ENCODE measurements at regions not wholly inside any gene's neighbourhood (a gene's known extent, or its start where the extent isn't known, plus 50 kb on each side); places are given as distances from the start of the nearest gene placed in this dataset.
A peak's percentile ranks its signal among the peaks of the same experiment; 100 is the strongest.

- FAIRE-seq (no peak), DNase-seq (ENCODE audit: insufficient read length, low spot score) (peak; percentile 67)
Observed at GRCh38 chr13:97109841-97110492, 112.2 kb upstream of the MBNL2 start.

- FAIRE-seq (no peak), DNase-seq (ENCODE audit: insufficient read length, low spot score) (no peak)
Observed at GRCh38 chr13:97110936-97111335, 111.2 kb upstream of the MBNL2 start.

- FAIRE-seq (no peak), DNase-seq (ENCODE audit: insufficient read length, low spot score) (no peak)
Observed at GRCh38 chr13:97111756-97112155, 110.4 kb upstream of the MBNL2 start.

- no peak for FAIRE-seq
Observed at GRCh38 chr13:97112446-97113152, 109.5 kb upstream of the MBNL2 start.

GRCh38 chr13:97113231-97114001, 108.7 kb upstream of the MBNL2 start:
- no peak for DNase-seq (ENCODE audit: insufficient read length, low spot score)
- FAIRE-seq, result no peak

More at GRCh38 chr13:97112446-97113152, 109.5 kb upstream of the MBNL2 start:
- no peak for DNase-seq (ENCODE audit: insufficient read length, low spot score)

GRCh38 chr13:97114651-97115050, 107.5 kb upstream of the MBNL2 start:
- FAIRE-seq (no peak), DNase-seq (ENCODE audit: insufficient read length, low spot score) (no peak)

GRCh38 chr13:97116754-97117153, 105.4 kb upstream of the MBNL2 start:
- no peak for FAIRE-seq
- DNase-seq (ENCODE audit: insufficient read length, low spot score), result no peak

GRCh38 chr13:97117388-97117910, 104.7 kb upstream of the MBNL2 start:
- DNase-seq (ENCODE audit: insufficient read length, low spot score) (no peak), FAIRE-seq (no peak)

GRCh38 chr13:97119943-97120342, 102.2 kb upstream of the MBNL2 start:
- FAIRE-seq, result no peak
- DNase-seq (ENCODE audit: insufficient read length, low spot score), result no peak

- FAIRE-seq (no peak), DNase-seq (ENCODE audit: insufficient read length, low spot score) (no peak)
Observed at GRCh38 chr13:97120346-97120745, 101.8 kb upstream of the MBNL2 start.

GRCh38 chr13:97120976-97121375, 101.2 kb upstream of the MBNL2 start:
- FAIRE-seq, result no peak

GRCh38 chr13:97121894-97122293, 100.2 kb upstream of the MBNL2 start:
- no peak for FAIRE-seq

More at GRCh38 chr13:97120976-97121375, 101.2 kb upstream of the MBNL2 start:
- no peak for DNase-seq (ENCODE audit: insufficient read length, low spot score)

GRCh38 chr13:97122381-97122996, 99.6 kb upstream of the MBNL2 start:
- DNase-seq (ENCODE audit: insufficient read length, low spot score) (no peak), FAIRE-seq (no peak)

More at GRCh38 chr13:97121894-97122293, 100.2 kb upstream of the MBNL2 start:
- no peak for DNase-seq (ENCODE audit: insufficient read length, low spot score)

GRCh38 chr13:97124206-97124605, 97.9 kb upstream of the MBNL2 start:
- FAIRE-seq, result no peak

GRCh38 chr13:97124915-97125809, 97.0 kb upstream of the MBNL2 start:
- FAIRE-seq, result peak; percentile 51

More at GRCh38 chr13:97124206-97124605, 97.9 kb upstream of the MBNL2 start:
- DNase-seq (ENCODE audit: insufficient read length, low spot score), result no peak

GRCh38 chr13:97125810-97126738, 96.1 kb upstream of the MBNL2 start:
- peak; percentile 26 for DNase-seq (ENCODE audit: insufficient read length, low spot score)
- FAIRE-seq, result peak; percentile 76

More at GRCh38 chr13:97124915-97125809, 97.0 kb upstream of the MBNL2 start:
- no peak for DNase-seq (ENCODE audit: insufficient read length, low spot score)

- FAIRE-seq (no peak), DNase-seq (ENCODE audit: insufficient read length, low spot score) (no peak)
Observed at GRCh38 chr13:97127842-97128241, 94.3 kb upstream of the MBNL2 start.

GRCh38 chr13:97130190-97130589, 91.9 kb upstream of the MBNL2 start:
- DNase-seq (ENCODE audit: insufficient read length, low spot score) (no peak), FAIRE-seq (no peak)

- FAIRE-seq, result no peak
Observed at GRCh38 chr13:97131447-97131846, 90.7 kb upstream of the MBNL2 start.

More at GRCh38 chr13:97131447-97131846, 90.7 kb upstream of the MBNL2 start:
- DNase-seq (ENCODE audit: insufficient read length, low spot score), result no peak
